PFSK-1 (cell line): ENCODE measurements at regions not wholly inside any gene's neighbourhood (a gene's known extent, or its start where the extent isn't known, plus 50 kb on each side); places are given as distances from the start of the nearest gene placed in this dataset.

Source experiments
- POLR2AphosphoS5 ChIP-seq: IDR thresholded peaks from 2 replicates; pipeline ENCODE4 v1.6.1; 2012; ENCODE audit warnings: low read depth, mild to moderate bottlenecking, control low read depth, low read length, moderate library complexity
- SIN3A ChIP-seq: IDR thresholded peaks from 2 replicates; pipeline ENCODE4 v1.6.1; 2012; ENCODE audit warnings: mild to moderate bottlenecking, low read length, moderate library complexity, borderline replicate concordance; ENCODE audit not compliant: insufficient read depth
- TAF1 ChIP-seq: IDR thresholded peaks from 2 replicates; pipeline ENCODE4 v1.6.1; 2012; ENCODE audit warnings: low read length, control low read depth, borderline replicate concordance; ENCODE audit not compliant: insufficient read depth

- TF ChIP-seq POLR2AphosphoS5 (no peak), TAF1 (no peak), SIN3A (no peak)
These were observed 291.0 kb upstream of the STS start for GRCh38 chrX:6856471-6856870.
